ENCODE measurements at regions not wholly inside any gene's neighbourhood (a gene's known extent, or its start where the extent isn't known, plus 50 kb on each side); places are given as distances from the start of the nearest gene placed in this dataset.

GRCh38 chr13:68439817-68440216 lies 1209.7 kb upstream of the PCDH9 start:
- TF ChIP-seq, protein P1, sequence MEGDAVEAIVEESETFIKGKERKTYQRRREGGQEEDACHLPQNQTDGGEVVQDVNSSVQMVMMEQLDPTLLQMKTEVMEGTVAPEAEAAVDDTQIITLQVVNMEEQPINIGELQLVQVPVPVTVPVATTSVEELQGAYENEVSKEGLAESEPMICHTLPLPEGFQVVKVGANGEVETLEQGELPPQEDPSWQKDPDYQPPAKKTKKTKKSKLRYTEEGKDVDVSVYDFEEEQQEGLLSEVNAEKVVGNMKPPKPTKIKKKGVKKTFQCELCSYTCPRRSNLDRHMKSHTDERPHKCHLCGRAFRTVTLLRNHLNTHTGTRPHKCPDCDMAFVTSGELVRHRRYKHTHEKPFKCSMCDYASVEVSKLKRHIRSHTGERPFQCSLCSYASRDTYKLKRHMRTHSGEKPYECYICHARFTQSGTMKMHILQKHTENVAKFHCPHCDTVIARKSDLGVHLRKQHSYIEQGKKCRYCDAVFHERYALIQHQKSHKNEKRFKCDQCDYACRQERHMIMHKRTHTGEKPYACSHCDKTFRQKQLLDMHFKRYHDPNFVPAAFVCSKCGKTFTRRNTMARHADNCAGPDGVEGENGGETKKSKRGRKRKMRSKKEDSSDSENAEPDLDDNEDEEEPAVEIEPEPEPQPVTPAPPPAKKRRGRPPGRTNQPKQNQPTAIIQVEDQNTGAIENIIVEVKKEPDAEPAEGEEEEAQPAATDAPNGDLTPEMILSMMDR (IDR thresholded peaks at IDR 0.05; ENCODE audit: insufficient read depth, low read length, poor library complexity, severe bottlenecking), result no peak
- no peak for TF ChIP-seq EZH2phosphoT487 (conservative IDR thresholded peaks at IDR 0.05; ENCODE audit: low read length)
